Activated CD8-positive, alpha-beta memory T cell treated with anti-CD3 and anti-CD28 coated beads for 36 hours (primary cell): ENCODE measurements at regions not wholly inside any gene's neighbourhood (a gene's known extent, or its start where the extent isn't known, plus 50 kb on each side); places are given as distances from the start of the nearest gene placed in this dataset.
"Not testable (repeated sequence)": the region's sequence is repeated elsewhere in the genome, so short reads cannot be mapped to it uniquely, and the experiment has no call there.

Experiments
- CTCF ChIA-PET: fragments of 350-600 bp; sonication (Branson Sonifier 250); formaldehyde crosslinking; loops from one replicate; lab custom pipeline; 2021; ENCODE audit warnings: antibody characterized with exemption; lab: Charles Lee
- POLR2A ChIA-PET: fragments of 350-600 bp; sonication (Branson Sonifier 250); formaldehyde crosslinking; loops from one replicate; lab custom pipeline; 2021; ENCODE audit warnings: antibody characterized with exemption; lab: Charles Lee

- POLR2A ChIA-PET, result no interaction called here
- CTCF ChIA-PET, result no interaction called here
Observed at GRCh38 chr13:83508771-83509301, 373.4 kb downstream of the SLITRK1 start.

- ChIA-PET CTCF (no interaction called here), POLR2A (no interaction called here)
Observed at GRCh38 chr13:83503424-83503823, 378.9 kb downstream of the SLITRK1 start.

- ChIA-PET POLR2A (no interaction called here), CTCF (no interaction called here)
Observed at GRCh38 chr13:83499286-83499685, 383.0 kb downstream of the SLITRK1 start.

GRCh38 chr13:83498481-83499190, 383.6 kb downstream of the SLITRK1 start:
- CTCF ChIA-PET, result no interaction called here

GRCh38 chr13:83498045-83498444, 384.2 kb downstream of the SLITRK1 start:
- POLR2A ChIA-PET, result no interaction called here
- CTCF ChIA-PET, result no interaction called here

More at GRCh38 chr13:83498481-83499190, 383.6 kb downstream of the SLITRK1 start:
- POLR2A ChIA-PET, result no interaction called here

GRCh38 chr13:83496501-83496900, 385.8 kb downstream of the SLITRK1 start:
- ChIA-PET POLR2A (no interaction called here), CTCF (no interaction called here)

- CTCF ChIA-PET, result no interaction called here
- POLR2A ChIA-PET, result no interaction called here
Observed at GRCh38 chr13:83485101-83485500, 397.2 kb downstream of the SLITRK1 start.

GRCh38 chr13:83471011-83471410, 411.3 kb downstream of the SLITRK1 start:
- ChIA-PET CTCF (no interaction called here), POLR2A (no interaction called here)

- ChIA-PET POLR2A (no interaction called here), CTCF (no interaction called here)
Observed at GRCh38 chr13:83470133-83470797, 412.0 kb downstream of the SLITRK1 start.

GRCh38 chr13:83453723-83454122, 428.6 kb downstream of the SLITRK1 start:
- ChIA-PET POLR2A (no interaction called here), CTCF (no interaction called here)

GRCh38 chr13:83453300-83453699, 429.0 kb downstream of the SLITRK1 start:
- POLR2A ChIA-PET, result no interaction called here
- CTCF ChIA-PET, result no interaction called here

GRCh38 chr13:83452292-83452950, 429.9 kb downstream of the SLITRK1 start:
- CTCF ChIA-PET, result no interaction called here
- POLR2A ChIA-PET, result no interaction called here

- ChIA-PET POLR2A (no interaction called here), CTCF (no interaction called here)
Observed at GRCh38 chr13:83450591-83450990, 431.7 kb downstream of the SLITRK1 start.

GRCh38 chr13:83449668-83450395, 432.4 kb downstream of the SLITRK1 start:
- CTCF ChIA-PET, result no interaction called here
- POLR2A ChIA-PET, result no interaction called here

GRCh38 chr13:83440465-83440864, 441.8 kb downstream of the SLITRK1 start:
- POLR2A ChIA-PET, result no interaction called here

GRCh38 chr13:83439464-83439863, 442.8 kb downstream of the SLITRK1 start:
- POLR2A ChIA-PET, CTCF ChIA-PET: not testable (repeated sequence)

More at GRCh38 chr13:83440465-83440864, 441.8 kb downstream of the SLITRK1 start:
- CTCF ChIA-PET, result interaction anchor here (0.6 kb wide), 1 partner anchor 235 kb away, joined by 3 read pairs; no protein-coding TSS in a partner anchor

GRCh38 chr13:83423861-83424260, 458.4 kb downstream of the SLITRK1 start:
- CTCF ChIA-PET, result no interaction called here
- POLR2A ChIA-PET, result no interaction called here

GRCh38 chr13:83423381-83423780, 458.9 kb downstream of the SLITRK1 start:
- CTCF ChIA-PET, result no interaction called here
- POLR2A ChIA-PET, result no interaction called here

GRCh38 chr13:83414393-83414792, 467.9 kb downstream of the SLITRK1 start:
- CTCF ChIA-PET, result no interaction called here
- POLR2A ChIA-PET, result no interaction called here

- ChIA-PET CTCF (no interaction called here), POLR2A (no interaction called here)
Observed at GRCh38 chr13:83386609-83387008, 495.7 kb downstream of the SLITRK1 start.
